NCI-H1417 treated with DMSO at 0.1 percent for 48 hours (cell line): ENCODE measurements at regions not wholly inside any gene's neighbourhood (a gene's known extent, or its start where the extent isn't known, plus 50 kb on each side); places are given as distances from the start of the nearest gene placed in this dataset.

Source experiments
- DNase-seq: peaks from one replicate; lab custom pipeline; 2025; lab: John Stamatoyannopoulos, UW

- no peak for DNase-seq
These were observed 174.1 kb upstream of the EEA1 start for GRCh38 chr12:93103154-93103553.

DNA sequence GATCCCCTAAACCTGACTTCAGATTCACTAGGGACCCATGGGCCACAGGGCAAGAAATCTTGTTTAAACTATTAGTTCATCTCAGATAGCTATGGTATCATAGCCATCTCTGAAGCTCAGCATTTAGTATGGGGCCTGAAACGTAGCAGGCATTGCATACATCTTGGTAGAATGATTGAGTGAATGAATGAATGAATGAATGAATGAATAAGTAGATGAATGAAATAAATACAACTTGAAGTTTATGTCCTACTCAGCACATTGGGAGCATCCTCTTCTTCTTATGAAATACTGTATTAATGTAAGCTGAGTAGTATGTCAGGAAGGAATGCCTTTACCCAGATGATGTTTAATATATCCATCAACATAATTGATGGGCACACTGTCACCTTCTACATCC, 175.4 kb upstream of the EEA1 start:
- DNase-seq, result no peak

GRCh38 chr12:93106910-93107309, 177.8 kb upstream of the EEA1 start:
- DNase-seq, result no peak

- DNase-seq, result no peak
These were observed 178.6 kb upstream of the EEA1 start for GRCh38 chr12:93107514-93108312.

GRCh38 chr12:93108985-93109384, 179.9 kb upstream of the EEA1 start:
- no peak for DNase-seq

DNA sequence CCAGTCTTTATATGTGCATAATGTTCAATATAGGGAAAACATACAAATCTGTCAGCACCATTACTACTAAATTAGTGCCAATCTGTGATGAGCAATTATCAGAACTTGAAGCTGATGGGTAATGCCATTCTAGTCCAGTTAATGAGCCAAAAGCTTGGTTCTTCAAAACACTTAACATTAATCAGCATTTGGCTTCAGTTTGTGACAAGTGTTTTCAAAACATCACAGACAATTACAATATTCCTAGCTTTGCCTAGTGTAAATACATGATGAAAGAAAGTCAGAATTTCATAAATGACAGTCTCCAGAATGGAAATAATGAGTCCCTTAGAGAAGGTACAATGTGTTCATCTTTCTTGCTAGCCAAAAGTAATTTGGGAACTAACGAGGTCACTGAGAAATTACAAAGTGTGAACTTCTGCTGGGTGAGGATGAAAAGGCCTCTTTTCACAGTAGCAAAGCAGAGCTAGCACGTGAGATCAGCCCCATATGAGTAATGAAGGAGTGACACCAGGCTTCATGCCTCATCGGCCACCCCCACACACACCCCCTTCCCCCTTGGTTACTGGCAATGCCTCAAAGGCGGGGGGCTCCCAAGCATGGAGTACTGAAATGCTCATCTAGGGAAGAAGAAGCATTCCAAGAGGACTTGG, 180.6 kb upstream of the EEA1 start:
- no peak for DNase-seq

DNA sequence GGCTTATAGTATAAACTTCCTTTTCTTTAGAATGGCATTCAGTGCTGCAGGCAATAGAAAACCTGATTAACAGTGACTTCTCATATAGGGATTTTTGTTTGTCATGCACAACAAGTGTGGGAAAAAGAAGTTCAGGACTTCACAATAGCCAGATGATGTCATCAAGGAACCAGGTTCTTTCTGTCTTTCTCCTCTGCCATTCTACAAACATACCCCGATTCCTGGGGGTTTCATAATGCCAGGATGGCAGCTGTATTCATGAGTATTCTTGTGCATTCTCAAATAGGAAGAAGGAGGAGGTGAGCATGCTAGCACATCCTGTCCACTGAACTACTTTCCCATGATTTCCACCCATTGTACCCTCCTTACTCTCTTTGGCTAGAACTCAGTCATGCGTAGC, 182.7 kb upstream of the EEA1 start:
- DNase-seq, result no peak

DNA sequence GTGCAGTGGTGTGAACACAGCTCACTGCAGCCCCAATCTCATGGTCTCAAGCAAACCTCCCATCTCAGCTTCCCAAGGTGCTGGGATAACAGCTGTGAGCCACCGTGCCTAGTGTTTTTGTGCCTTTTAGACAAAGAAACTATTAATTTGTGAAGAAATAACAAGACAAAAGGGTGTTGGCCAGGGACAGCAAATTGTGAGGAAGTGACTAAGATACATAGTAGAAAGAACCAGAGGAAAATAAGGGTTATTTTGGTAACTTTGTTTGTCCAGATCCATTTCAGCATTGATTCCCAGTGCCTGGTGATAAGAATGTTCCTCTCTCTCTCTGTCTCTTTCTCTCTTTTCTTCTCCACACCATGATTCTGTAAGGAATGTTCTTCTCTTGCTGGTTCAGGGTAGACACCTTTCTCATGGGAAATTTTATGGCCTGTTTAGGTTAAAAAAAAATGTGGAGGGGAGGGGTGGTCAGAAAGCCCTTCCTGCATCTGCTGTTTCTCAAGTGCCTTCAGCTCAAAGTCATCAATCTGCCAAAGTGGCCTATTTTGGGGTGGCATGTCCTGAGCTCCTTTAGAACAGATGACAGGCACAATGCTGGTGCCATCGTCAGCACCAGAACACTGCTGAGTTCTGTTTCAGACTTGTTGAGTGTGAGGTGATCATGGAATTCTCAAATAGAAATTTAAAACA, 184.4 kb upstream of the EEA1 start:
- DNase-seq, result no peak

DNA sequence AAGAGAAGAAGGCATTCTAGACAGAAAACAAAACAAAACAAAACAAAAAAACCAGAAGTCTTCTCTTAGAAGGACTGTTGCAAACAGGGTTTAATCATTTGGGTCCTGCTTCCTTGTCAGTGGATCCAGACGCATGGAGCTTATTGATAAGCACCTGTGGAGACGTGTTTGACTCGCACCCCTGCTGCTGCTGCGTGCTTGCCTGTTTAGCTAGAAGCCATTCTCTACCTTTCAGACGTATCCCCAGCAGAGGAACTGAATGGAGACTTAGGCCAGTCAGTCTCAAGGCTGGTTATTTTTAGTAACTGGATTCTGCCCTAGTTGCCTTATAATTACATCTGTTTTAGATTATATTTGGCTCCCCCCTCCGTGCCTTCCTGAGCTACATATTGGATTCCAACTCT, 186.1 kb upstream of the EEA1 start:
- DNase-seq, result no peak

GRCh38 chr12:93115646-93116045, 186.6 kb upstream of the EEA1 start:
- DNase-seq, result no peak

DNA sequence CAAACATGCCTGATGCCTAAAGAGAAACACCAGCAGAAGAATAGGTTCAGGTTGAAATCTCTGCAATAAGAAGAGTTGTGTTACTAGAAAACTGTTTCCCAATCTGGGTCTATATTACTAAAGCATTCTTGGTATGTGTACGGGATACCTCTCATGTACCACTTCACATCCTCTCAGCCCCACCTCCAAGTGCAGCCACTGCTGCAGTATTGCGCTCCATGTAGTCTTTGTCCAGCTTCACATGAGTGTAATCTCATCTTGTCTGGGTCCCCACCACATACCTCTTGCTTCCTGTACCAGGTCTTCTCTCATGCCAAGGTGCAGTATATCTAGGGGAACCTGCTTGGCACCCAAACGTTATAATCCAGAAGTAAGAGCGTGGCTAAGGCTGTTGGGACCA, 187.5 kb upstream of the EEA1 start:
- no peak for DNase-seq

- DNase-seq, result no peak
These were observed 192.8 kb upstream of the EEA1 start for GRCh38 chr12:93121729-93122488.

- DNase-seq, result no peak
These were observed 193.5 kb upstream of the EEA1 start for GRCh38 chr12:93122569-93123091.

- no peak for DNase-seq
These were observed 196.0 kb upstream of the EEA1 start for GRCh38 chr12:93125126-93125525.

DNA sequence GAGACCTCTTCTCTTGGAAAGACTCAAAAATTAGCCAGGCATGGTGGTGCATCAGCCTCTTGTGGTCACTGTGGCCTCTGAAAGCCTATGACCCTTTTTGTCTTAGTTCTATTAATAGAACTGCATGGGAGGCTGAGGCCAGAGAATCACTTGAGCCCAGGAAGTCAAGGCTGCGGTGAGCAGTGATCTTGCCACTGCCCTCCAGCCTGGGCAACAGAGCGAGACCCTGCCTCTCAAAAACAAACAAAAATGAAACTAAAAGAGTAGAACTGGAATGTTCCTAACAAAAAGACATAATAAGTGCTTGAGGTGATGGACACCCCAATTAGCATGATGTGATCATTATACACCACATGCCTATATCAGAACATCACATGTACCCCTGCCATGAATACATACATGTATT, 197.0 kb upstream of the EEA1 start:
- DNase-seq, result no peak

GRCh38 chr12:93127107-93127560, 198.0 kb upstream of the EEA1 start:
- no peak for DNase-seq

GRCh38 chr12:93127582-93128331, 198.7 kb upstream of the EEA1 start:
- no peak for DNase-seq

DNA sequence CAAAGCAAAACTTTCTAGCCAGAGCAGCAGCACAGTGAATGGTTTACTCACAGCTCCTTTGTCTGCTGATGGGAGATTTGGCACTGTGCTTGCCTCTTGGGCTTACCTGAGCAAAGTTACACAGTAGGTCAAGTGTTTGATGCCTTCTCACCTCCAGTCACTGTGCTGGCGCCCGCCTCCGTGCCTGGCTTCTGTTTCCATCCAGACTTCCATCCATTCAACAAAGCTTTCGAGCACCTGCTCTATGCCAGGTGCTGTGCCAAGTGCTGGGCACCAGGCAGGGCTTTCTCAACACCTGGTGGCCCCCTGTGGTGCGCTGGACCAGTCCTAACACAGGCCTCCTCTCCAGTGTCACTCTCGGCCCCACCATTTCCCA, 199.2 kb upstream of the EEA1 start:
- no peak for DNase-seq

- DNase-seq, result no peak
These were observed 201.4 kb upstream of the EEA1 start for GRCh38 chr12:93130366-93131054.

DNA sequence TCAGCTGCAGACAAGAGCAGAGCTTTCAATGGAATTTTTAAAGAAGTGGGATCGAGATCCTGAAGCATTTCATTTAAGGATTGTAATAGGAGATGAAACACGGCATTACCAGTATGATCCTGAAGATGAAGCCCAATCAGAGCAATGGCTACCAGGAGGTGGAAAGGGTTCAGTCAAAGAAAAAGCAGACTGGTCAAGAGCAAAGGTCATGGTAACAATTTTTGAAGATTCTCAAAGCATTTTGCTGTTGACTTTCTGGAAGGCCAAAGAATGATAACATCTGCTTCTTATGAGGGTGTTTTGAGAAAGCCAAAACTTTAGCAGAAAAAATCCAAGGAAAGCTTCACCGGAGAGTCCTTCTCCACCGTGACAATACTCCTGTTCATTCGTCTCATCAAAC, 204.3 kb upstream of the EEA1 start:
- DNase-seq, result no peak
